Liver (tissue), 8 donors: ENCODE measurements at regions not wholly inside any gene's neighbourhood (a gene's known extent, or its start where the extent isn't known, plus 50 kb on each side); places are given as distances from the start of the nearest gene placed in this dataset.

ENCODE experiments used
- DNase-seq: peaks from one replicate; pipeline ENCODE4 v3.0.0-alpha.2; 2017; ENCODE audit warnings: low spot score
- H3K27ac ChIP-seq, 2 donors: one replicate each; pipeline ENCODE4 v1.7.0; 2013; ENCODE audit warnings: inconsistent platforms in 2 of 2, low read length in 2 of 2, control low read depth in 1 of 2, low read depth in 1 of 2, mild to moderate bottlenecking in 1 of 2
- H3K27me3 ChIP-seq, 4 donors: one replicate each; pipeline versions ENCODE4 v1.6.1 to v1.7.0; 2013; ENCODE audit warnings: low read length in 3 of 4, inconsistent platforms in 1 of 4, mild to moderate bottlenecking in 1 of 4, moderate library complexity in 1 of 4; ENCODE audit not compliant: control insufficient read depth in 4 of 4, insufficient read depth in 4 of 4
- H3K36me3 ChIP-seq, 4 donors: one replicate each; pipeline versions ENCODE4 v1.6.1 to v1.7.0; 2013; ENCODE audit warnings: low read length in 3 of 4, mild to moderate bottlenecking in 3 of 4, low read depth in 1 of 4, moderate library complexity in 1 of 4; ENCODE audit not compliant: control insufficient read depth in 4 of 4, insufficient read depth in 3 of 4
- H3K4me1 ChIP-seq, 4 donors: one replicate each; pipeline versions ENCODE4 v1.6.1 to v1.7.0; 2013; ENCODE audit warnings: low read length in 3 of 4, mild to moderate bottlenecking in 3 of 4, moderate library complexity in 1 of 4; ENCODE audit not compliant: control insufficient read depth in 4 of 4, insufficient read depth in 4 of 4
- H3K4me3 ChIP-seq, 3 donors: one replicate each; pipeline versions ENCODE4 v1.6.1 to v1.7.0; 2013; ENCODE audit warnings: low read length in 3 of 3, control low read depth in 1 of 3, low read depth in 1 of 3, mild to moderate bottlenecking in 1 of 3
- H3K9ac ChIP-seq, 2 donors: one replicate each; pipeline ENCODE4 v1.7.0; 2013; ENCODE audit warnings: low read length in 2 of 2, mild to moderate bottlenecking in 2 of 2, moderate library complexity in 2 of 2, control low read depth in 1 of 2, low read depth in 1 of 2
- H3K9me3 ChIP-seq, 4 donors: one replicate each; pipeline versions ENCODE4 v1.6.1 to v1.7.0; 2013; ENCODE audit warnings: low read length in 3 of 4; ENCODE audit not compliant: control insufficient read depth in 4 of 4
- CTCF ChIP-seq: fragments of 150-350 bp; IDR thresholded peaks from 2 replicates; pipeline ENCODE4 v1.5.1; 2017; ENCODE audit warnings: improper control_type of control experiment, low read depth, low read length; ENCODE audit not compliant: missing input control
- EGR1 ChIP-seq, 2 donors: IDR thresholded peaks; 2 replicates each; pipeline ENCODE4 v1.6.1; 2016 to 2018; ENCODE audit warnings: antibody characterized with exemption in 2 of 2, low read depth in 2 of 2
- FOXA1 ChIP-seq: IDR thresholded peaks from 2 replicates; pipeline ENCODE4 v1.6.1; 2016; ENCODE audit warnings: antibody characterized with exemption
- FOXA2 ChIP-seq: IDR thresholded peaks from 2 replicates; pipeline ENCODE4 v1.6.1; 2016; ENCODE audit warnings: antibody characterized with exemption
- GABPA ChIP-seq, 2 donors: IDR thresholded peaks in 1 of 2; conservative IDR thresholded peaks in 1 of 2; 2 replicates each; pipeline ENCODE4 v1.6.1; 2016; ENCODE audit warnings: antibody characterized with exemption in 2 of 2, mild to moderate bottlenecking in 1 of 2, moderate library complexity in 1 of 2
- HNF4A ChIP-seq, 2 donors: conservative IDR thresholded peaks; 2 replicates each; pipeline ENCODE4 v1.6.1; 2016; ENCODE audit warnings: antibody characterized with exemption in 2 of 2, mild to moderate bottlenecking in 2 of 2
- HNF4G ChIP-seq: IDR thresholded peaks from 2 replicates; pipeline ENCODE4 v1.6.1; 2016; ENCODE audit warnings: antibody characterized with exemption
- JUND ChIP-seq, 2 donors: IDR thresholded peaks; 2 replicates each; pipeline ENCODE4 v1.6.1; 2016; ENCODE audit warnings: antibody characterized with exemption in 2 of 2
- MAX ChIP-seq: IDR thresholded peaks from 2 replicates; pipeline ENCODE4 v1.6.1; 2016; ENCODE audit warnings: antibody characterized with exemption
- NR2F2 ChIP-seq: IDR thresholded peaks from 2 replicates; pipeline ENCODE4 v1.6.1; 2016; ENCODE audit warnings: antibody characterized with exemption
- RAD21 ChIP-seq, 2 donors: IDR thresholded peaks; 2 replicates each; pipeline ENCODE4 v1.6.1; 2016; ENCODE audit warnings: antibody characterized with exemption in 2 of 2, mild to moderate bottlenecking in 2 of 2
- REST ChIP-seq: IDR thresholded peaks from 2 replicates; pipeline ENCODE4 v1.6.1; 2016; ENCODE audit warnings: antibody characterized with exemption, mild to moderate bottlenecking
- RXRA ChIP-seq, 2 donors: IDR thresholded peaks; 2 replicates each; pipeline ENCODE4 v1.6.1; 2017 to 2018; ENCODE audit warnings: antibody characterized with exemption in 2 of 2, mild to moderate bottlenecking in 1 of 2
- SP1 ChIP-seq: IDR thresholded peaks from 2 replicates; pipeline ENCODE4 v1.6.1; 2018; ENCODE audit warnings: antibody characterized with exemption, mild to moderate bottlenecking
- TAF1 ChIP-seq: conservative IDR thresholded peaks from 2 replicates; pipeline ENCODE4 v1.6.1; 2016; ENCODE audit warnings: antibody characterized with exemption, mild to moderate bottlenecking
- YY1 ChIP-seq: IDR thresholded peaks from 2 replicates; pipeline ENCODE4 v1.6.1; 2016; ENCODE audit warnings: antibody characterized with exemption, mild to moderate bottlenecking
- ZBTB33 ChIP-seq: IDR thresholded peaks from 2 replicates; pipeline ENCODE4 v1.6.1; 2016; ENCODE audit warnings: antibody characterized with exemption
- WGBS: extraction: QIAGEN DNeasy Blood & Tissue Kit; methylation state at CpG from one replicate; pipeline ENCODE4 v1.1.7; 2013; 5-methylcytosine and 5-hydroxymethylcytosine counted together
- TF ChIP-seq, protein P1 (sequence below): IDR thresholded peaks from 2 replicates; pipeline ENCODE4 v1.6.1; 2016; ENCODE audit warnings: antibody characterized with exemption
- donor health status: healthy.
- donor health status: healthy.
- donor health status: healthy.
- donor health status: healthy.
- donor health status: healthy.

DNA sequence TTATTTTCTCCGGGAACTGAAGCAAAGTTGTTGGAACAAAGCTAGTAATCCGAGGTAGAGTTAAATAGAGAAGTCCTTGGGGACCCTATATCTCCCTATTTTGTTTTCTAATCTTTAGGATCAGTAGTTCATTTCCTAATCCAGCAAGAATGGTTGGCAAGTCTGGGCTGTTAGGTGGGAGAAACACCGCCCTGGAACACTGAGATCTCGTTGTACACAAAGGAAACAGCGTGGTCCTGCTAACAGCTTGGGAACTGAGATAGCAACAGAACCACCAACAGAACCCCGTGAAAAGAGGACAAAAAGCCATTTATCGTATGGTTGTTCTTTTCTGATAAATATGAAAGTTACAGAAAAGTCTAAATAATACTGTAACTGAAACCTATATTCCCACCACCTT lies 121.9 kb upstream of the CDC42BPA start:
- H3K27ac ChIP-seq = no peak overlapping the region
- TF ChIP-seq NR2F2 (no peak), ZBTB33 (no peak), TAF1 (no peak), RXRA (IDR thresholded peaks at IDR 0.05) (no peak), EGR1 (IDR thresholded peaks at IDR 0.05; ENCODE audit: low read depth in 2 of 2) (no peak), HNF4A (conservative IDR thresholded peaks at IDR 0.05) (no peak)
- H3K27me3 ChIP-seq = peaks cover 0 to 4% (median 0%) of the 10 kb centered on the region in 4 donors
- H3K4me1 ChIP-seq = peaks cover 0 to 5% (median 2%) of the 10 kb centered on the region in 4 donors
- 61% methylated on average over 7 of the region's 7 CpGs for WGBS
- DNase-seq = no peak
- no peak overlapping the region for H3K9ac ChIP-seq
- no peak overlapping the region for H3K4me3 ChIP-seq
- no peaks in the 10 kb centered on the region for H3K36me3 ChIP-seq
- H3K9me3 ChIP-seq = no peaks in the 10 kb centered on the region

- peak overlapping the region; percentile 26 to 33 for H3K9ac ChIP-seq
- DNase-seq = no peak
- peaks cover 0 to 5% (median 2%) of the 10 kb centered on the region in 4 donors for H3K4me1 ChIP-seq
- no peaks in the 10 kb centered on the region for H3K36me3 ChIP-seq
- TF ChIP-seq SP1 = no peak
- TF ChIP-seq GABPA (IDR thresholded peaks at IDR 0.05 in 1 of 2, conservative IDR thresholded peaks at IDR 0.05 in 1 of 2) = no peak
- TF ChIP-seq RAD21 (IDR thresholded peaks at IDR 0.05) = peak; percentile 91 to 92
- TF ChIP-seq NR2F2 = no peak
- TF ChIP-seq CTCF = peak; percentile 45
- no peak for TF ChIP-seq FOXA1
- TF ChIP-seq, protein P1, sequence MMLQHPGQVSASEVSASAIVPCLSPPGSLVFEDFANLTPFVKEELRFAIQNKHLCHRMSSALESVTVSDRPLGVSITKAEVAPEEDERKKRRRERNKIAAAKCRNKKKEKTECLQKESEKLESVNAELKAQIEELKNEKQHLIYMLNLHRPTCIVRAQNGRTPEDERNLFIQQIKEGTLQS = no peak
- TF ChIP-seq RXRA (IDR thresholded peaks at IDR 0.05) = no peak
- TF ChIP-seq REST = no peak
- no peak for TF ChIP-seq HNF4G
- no peak for TF ChIP-seq HNF4A (conservative IDR thresholded peaks at IDR 0.05)
- no peak for TF ChIP-seq MAX
- no peak for TF ChIP-seq ZBTB33
- no peak for TF ChIP-seq FOXA2
- no peak for TF ChIP-seq TAF1
- peak; percentile 66 for TF ChIP-seq YY1
- no peak for TF ChIP-seq JUND (IDR thresholded peaks at IDR 0.05)
- TF ChIP-seq EGR1 (IDR thresholded peaks at IDR 0.05; ENCODE audit: low read depth in 2 of 2) = no peak
- H3K27me3 ChIP-seq = peaks cover 0 to 4% (median 0%) of the 10 kb centered on the region in 4 donors
- 6% methylated on average over 7 of the region's 7 CpGs for WGBS
- peak overlapping the region in 2 of 3 donors; percentile 14 to 71 for H3K4me3 ChIP-seq
- H3K9me3 ChIP-seq = no peaks in the 10 kb centered on the region
- no peak overlapping the region for H3K27ac ChIP-seq
These were observed 119.3 kb upstream of the CDC42BPA start for GRCh38 chr1:227437495-227438008.
